Activated B cell treated with CpG ODN at 0.5 μM for 24 hours (primary cell): ENCODE measurements at regions not wholly inside any gene's neighbourhood (a gene's known extent, or its start where the extent isn't known, plus 50 kb on each side); places are given as distances from the start of the nearest gene placed in this dataset.

Experiments
- ATAC-seq: fragments of 200-7000 bp; cut with Tn5 transposase; one replicate; pipeline ENCODE4 v1.10.0; 2021; ENCODE audit warnings: low read depth, mild to moderate bottlenecking, moderate library complexity
- CTCF ChIA-PET: fragments of 350-600 bp; sonication (Branson Sonifier 250); formaldehyde crosslinking; loops from one replicate; lab custom pipeline; 2021; ENCODE audit warnings: antibody characterized with exemption; lab: Charles Lee
- POLR2A ChIA-PET: fragments of 350-600 bp; sonication (Branson Sonifier 250); formaldehyde crosslinking; loops from one replicate; lab custom pipeline; 2021; ENCODE audit warnings: antibody characterized with exemption; lab: Charles Lee
- DNase-seq: peaks from one replicate; pipeline ENCODE4 v3.0.0; 2022
- H3K27ac Mint-ChIP-seq: one replicate; pipeline ENCODE4 v1.8.0; 2020; ENCODE audit warnings: mixed read lengths
- H3K27me3 Mint-ChIP-seq: one replicate; pipeline ENCODE4 v1.8.0; 2021; ENCODE audit warnings: mixed read lengths
- H3K36me3 Mint-ChIP-seq: one replicate; pipeline ENCODE4 v1.8.0; 2021; ENCODE audit warnings: low read depth, mixed read lengths
- H3K4me1 Mint-ChIP-seq: one replicate; pipeline ENCODE4 v1.8.0; 2021; ENCODE audit warnings: mixed read lengths
- H3K4me3 Mint-ChIP-seq: one replicate; pipeline ENCODE4 v1.8.0; 2020; ENCODE audit warnings: mild to moderate bottlenecking, mixed read lengths
- H3K9me3 Mint-ChIP-seq: one replicate; pipeline ENCODE4 v1.8.0; 2020; ENCODE audit warnings: mixed read lengths
- CTCF ChIP-seq: fragments of 200-600 bp; IDR thresholded peaks from one replicate; pipeline ENCODE4 v1.8.0; 2022; ENCODE audit warnings: antibody characterized with exemption, mild to moderate bottlenecking
- intact Hi-C: fragments of 100-400 bp; cut with micrococcal nuclease; formaldehyde crosslinking; loops from one replicate; pipeline ENCODE4 v1.15.1; 2024

- ATAC-seq: no peak
- Mint-ChIP-seq H3K4me1 (no peaks in the 10 kb centered on the region), H3K9me3 (no peaks in the 10 kb centered on the region), H3K27ac (no peak overlapping the region), H3K4me3 (no peak overlapping the region), H3K27me3 (no peaks in the 10 kb centered on the region), H3K36me3 (no peaks in the 10 kb centered on the region)
- no peak for TF ChIP-seq CTCF
- no peak for DNase-seq
- CTCF ChIA-PET: no interaction called here
- POLR2A ChIA-PET: no interaction called here
- intact Hi-C loops: no loop called here
Measured at GRCh38 chr13:109695402-109696190, 90.8 kb downstream of the IRS2 start.

GRCh38 chr13:109694972-109695371, 91.4 kb downstream of the IRS2 start:
- H3K4me3 Mint-ChIP-seq: no peak overlapping the region
- no peaks in the 10 kb centered on the region for H3K27me3 Mint-ChIP-seq
- intact Hi-C loops: no loop called here
- CTCF ChIA-PET: no interaction called here
- H3K4me1 Mint-ChIP-seq: no peaks in the 10 kb centered on the region
- no peaks in the 10 kb centered on the region for H3K36me3 Mint-ChIP-seq
- ATAC-seq (no peak), DNase-seq (no peak)
- TF ChIP-seq CTCF: no peak
- POLR2A ChIA-PET: no interaction called here
- no peaks in the 10 kb centered on the region for H3K9me3 Mint-ChIP-seq
- no peak overlapping the region for H3K27ac Mint-ChIP-seq

GRCh38 chr13:109693213-109693612, 93.2 kb downstream of the IRS2 start:
- no peaks in the 10 kb centered on the region for H3K36me3 Mint-ChIP-seq
- H3K27ac Mint-ChIP-seq: no peak overlapping the region
- H3K27me3 Mint-ChIP-seq: no peaks in the 10 kb centered on the region
- DNase-seq: no peak
- ChIA-PET POLR2A (no interaction called here), CTCF (no interaction called here)
- H3K4me3 Mint-ChIP-seq: no peak overlapping the region
- no peak for ATAC-seq
- intact Hi-C loops: no loop called here
- no peaks in the 10 kb centered on the region for H3K4me1 Mint-ChIP-seq
- H3K9me3 Mint-ChIP-seq: no peaks in the 10 kb centered on the region
- no peak for TF ChIP-seq CTCF

- CTCF ChIA-PET: no interaction called here
- no peak for TF ChIP-seq CTCF
- intact Hi-C loops: no loop called here
- H3K27ac Mint-ChIP-seq: no peak overlapping the region
- ATAC-seq (no peak), DNase-seq (no peak)
- H3K4me3 Mint-ChIP-seq: no peak overlapping the region
- H3K9me3 Mint-ChIP-seq: no peaks in the 10 kb centered on the region
- H3K27me3 Mint-ChIP-seq: no peaks in the 10 kb centered on the region
- H3K36me3 Mint-ChIP-seq: no peaks in the 10 kb centered on the region
- POLR2A ChIA-PET: no interaction called here
- H3K4me1 Mint-ChIP-seq: no peaks in the 10 kb centered on the region
Measured at GRCh38 chr13:109691689-109692088, 94.7 kb downstream of the IRS2 start.

- Mint-ChIP-seq H3K27ac (no peak overlapping the region), H3K4me3 (no peak overlapping the region), H3K4me1 (no peaks in the 10 kb centered on the region), H3K9me3 (no peaks in the 10 kb centered on the region), H3K27me3 (no peaks in the 10 kb centered on the region), H3K36me3 (no peaks in the 10 kb centered on the region)
- no peak for TF ChIP-seq CTCF
- DNase-seq (no peak), ATAC-seq (no peak)
- intact Hi-C loops: no loop called here
- POLR2A ChIA-PET: no interaction called here
- CTCF ChIA-PET: no interaction called here
Measured at GRCh38 chr13:109687559-109688448, 98.6 kb downstream of the IRS2 start.
